ENCODE measurements at regions not wholly inside any gene's neighbourhood (a gene's known extent, or its start where the extent isn't known, plus 50 kb on each side); places are given as distances from the start of the nearest gene placed in this dataset.
A peak's percentile ranks its signal among the peaks of the same experiment; 100 is the strongest.

DNA sequence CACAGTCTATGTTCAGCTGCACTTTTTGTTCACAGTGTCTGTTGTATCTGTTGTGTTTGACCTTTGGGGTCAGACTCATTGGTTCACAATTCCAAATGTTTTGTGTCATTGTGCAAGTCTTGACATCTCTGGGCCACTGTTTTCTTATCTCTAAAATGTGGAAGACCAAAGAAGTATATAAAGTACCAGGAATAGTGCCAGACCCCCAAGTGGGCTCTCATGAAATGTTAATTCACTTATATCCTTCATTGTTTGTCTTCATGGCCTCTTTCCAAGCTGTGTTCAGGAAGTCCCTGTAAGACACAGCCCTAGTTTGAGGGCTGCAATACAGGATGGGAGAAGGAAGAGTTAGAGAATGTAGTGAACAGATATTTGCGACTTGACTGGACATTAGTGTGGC is 468.3 kb upstream of the BOD1L1 start:
- no peak for DNase-seq (ENCODE audit: low read depth in 2 of 2)

GRCh38 chr4:14096396-14096965 is 469.0 kb upstream of the BOD1L1 start:
- no peak for DNase-seq (ENCODE audit: low read depth in 2 of 2)

DNA sequence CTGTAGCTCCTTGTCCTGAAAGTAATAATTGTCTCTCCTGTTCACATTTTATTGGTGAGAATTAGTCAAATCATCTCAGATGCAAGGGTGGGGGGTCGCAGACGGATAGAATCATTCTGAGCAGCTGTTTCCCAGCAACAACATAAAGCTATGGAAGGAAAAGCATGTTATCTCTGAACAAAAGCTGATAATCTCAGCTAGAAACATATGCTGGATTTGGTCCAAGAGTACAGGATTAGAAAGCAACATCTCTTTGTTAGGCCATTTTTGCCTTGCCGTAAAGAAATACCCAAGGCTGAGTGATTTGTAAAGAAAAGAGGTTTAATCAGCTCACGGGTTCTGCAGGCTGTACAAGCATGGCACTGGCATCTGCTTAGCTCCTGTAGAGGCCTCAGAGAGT is 472.8 kb upstream of the BOD1L1 start:
- peak; percentile 7 to 9 for DNase-seq (ENCODE audit: low read depth in 2 of 2)

GRCh38 chr4:14110407-14110806 is 482.9 kb upstream of the BOD1L1 start:
- peak in 1 of 2 donors; percentile 56 for DNase-seq (ENCODE audit: low read depth in 2 of 2)

DNA sequence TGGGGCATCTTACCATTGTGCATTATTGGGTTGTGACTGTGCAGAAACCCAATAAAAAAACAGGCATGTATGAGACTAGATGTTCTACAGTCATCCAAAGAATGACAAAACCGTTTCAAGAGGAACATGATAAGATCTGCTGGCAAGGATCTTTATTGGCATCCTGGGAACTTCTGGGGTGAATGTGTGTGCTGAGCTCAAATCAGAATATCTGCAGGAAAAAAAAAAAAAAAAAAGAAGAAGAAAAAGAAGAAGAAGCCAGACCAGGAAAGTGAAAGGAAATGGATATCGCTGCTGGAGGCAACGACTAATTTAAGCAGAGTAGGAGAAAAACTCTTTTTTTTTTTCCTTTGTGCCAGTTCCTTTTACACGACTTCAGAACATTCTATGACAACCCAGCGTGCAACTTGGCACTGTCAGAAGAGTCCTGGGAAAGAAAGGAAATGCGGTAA is 484.2 kb upstream of the BOD1L1 start:
- DNase-seq (ENCODE audit: low read depth in 2 of 2) = peak in 1 of 2 donors; percentile 59

- DNase-seq (ENCODE audit: low read depth in 2 of 2) = no peak
These were observed 487.6 kb upstream of the BOD1L1 start for GRCh38 chr4:14115106-14115505.

GRCh38 chr4:14117575-14118238 is 490.2 kb upstream of the BOD1L1 start:
- no peak for DNase-seq (ENCODE audit: low read depth in 2 of 2)

DNA sequence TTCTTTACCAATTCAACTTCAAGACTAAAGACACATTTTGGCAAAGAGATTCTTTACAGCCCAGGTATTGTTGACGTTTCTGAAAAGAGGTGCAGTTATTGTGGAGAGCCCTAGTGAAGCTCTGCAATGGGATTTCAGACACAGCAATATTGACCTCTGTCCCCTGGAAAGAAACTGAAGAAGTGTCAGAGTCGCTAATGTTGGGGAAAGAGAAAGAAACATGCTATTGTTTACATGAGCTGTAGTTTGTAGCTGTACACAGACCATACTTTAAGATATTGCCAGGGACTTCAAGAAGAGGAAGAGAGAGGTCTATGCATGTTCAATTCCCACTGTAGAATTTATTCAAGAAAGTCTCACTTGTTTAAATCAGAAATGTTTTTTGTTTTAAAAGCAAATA is 497.3 kb upstream of the BOD1L1 start:
- no peak for DNase-seq (ENCODE audit: low read depth in 2 of 2)

DNA sequence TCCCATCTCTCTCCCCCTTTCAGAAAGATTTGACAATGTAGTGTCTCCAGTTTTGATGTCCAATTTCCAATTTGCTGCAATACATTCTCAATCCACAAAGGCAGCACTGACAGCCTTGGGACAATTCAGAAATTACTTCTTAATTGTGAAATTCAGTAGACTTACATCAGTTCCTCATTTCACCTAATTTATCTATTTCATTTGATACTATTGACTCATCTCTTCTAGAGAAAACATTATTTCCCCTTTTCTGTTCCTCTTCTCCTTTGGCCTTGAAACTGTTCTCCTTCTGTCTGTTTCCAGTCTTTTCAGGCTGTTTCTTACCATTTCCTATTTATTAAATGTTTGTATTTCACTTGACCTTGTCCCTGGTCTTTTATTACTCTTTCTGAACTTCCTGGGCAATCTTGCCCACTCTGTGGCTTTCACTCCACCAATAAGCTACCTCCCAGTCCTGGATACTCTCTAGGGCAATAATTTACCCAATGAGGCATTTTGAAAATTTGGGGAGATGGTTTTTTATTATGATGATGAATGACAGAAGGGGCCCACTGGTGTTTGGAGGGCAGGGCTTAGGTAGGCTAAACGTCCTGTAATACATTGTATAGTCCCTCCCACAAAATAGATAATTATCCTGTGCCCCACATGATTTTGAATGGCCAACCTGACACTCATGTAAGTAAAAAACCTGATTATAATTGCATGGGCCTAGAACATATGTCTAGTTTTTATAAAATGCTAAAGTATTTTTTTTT is 498.0 kb upstream of the BOD1L1 start:
- no peak for DNase-seq (ENCODE audit: low read depth in 2 of 2)

DNA sequence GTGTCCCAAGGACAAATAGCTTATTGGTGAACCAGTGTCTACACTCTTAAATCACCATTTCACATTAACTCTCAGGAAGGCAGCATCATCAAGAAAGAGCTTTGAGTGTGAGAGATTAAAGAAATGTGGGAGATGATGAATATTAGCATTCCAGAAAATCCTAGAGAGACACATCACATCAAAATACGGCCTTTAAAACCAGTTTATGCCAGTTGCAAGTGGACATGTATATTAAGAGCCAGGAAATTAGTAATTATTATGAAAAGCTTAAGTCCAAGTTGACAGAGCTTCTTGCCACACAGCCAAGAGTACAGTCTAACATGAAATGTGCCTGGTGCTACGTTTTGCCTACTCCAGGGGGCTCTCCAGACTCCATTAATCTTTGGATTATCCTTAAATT is 503.0 kb upstream of the BOD1L1 start:
- DNase-seq (ENCODE audit: low read depth in 2 of 2) = no peak

DNA sequence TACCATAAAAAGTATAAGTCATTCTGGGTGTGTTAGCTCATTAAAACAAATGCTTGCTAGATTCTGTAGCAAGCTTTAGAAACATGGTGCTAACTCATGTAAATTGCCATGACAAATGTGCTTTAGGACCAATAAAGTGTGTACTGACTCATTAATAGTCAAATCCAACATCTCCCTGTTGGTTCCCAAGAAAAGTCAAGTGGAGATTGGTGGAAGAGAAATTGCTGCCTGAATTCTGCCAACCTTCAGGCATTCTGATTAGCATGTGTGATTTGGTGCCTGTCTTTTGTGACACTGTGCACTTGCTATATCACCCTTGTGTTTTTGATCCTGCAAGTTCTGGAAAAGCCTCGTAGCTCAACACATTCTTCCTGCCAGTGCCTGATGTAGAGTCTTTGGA is 503.8 kb upstream of the BOD1L1 start:
- no peak for DNase-seq (ENCODE audit: low read depth in 2 of 2)

DNA sequence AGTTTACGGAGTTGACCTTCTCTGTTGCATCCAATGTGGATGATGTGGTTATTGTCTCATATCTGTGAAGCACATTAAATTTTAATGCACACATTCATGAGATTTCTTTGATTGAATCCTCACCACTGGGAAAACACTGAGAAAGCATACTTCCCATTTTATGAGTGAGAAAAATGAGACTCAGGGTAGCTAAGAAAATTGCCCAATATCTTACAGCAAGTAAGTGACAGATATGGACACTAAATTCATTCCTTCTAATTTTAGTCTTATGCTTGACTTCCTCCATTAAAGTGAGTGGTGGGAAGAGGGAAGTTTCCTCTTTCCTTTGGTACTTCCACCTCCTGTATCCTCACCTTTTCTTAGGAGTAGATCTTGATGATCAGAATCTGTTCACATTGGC is 504.8 kb upstream of the BOD1L1 start:
- DNase-seq (ENCODE audit: low read depth in 2 of 2) = no peak

- DNase-seq (ENCODE audit: low read depth in 2 of 2) = no peak
These were observed 510.6 kb upstream of the BOD1L1 start for GRCh38 chr4:14138106-14138505.

- peak in 1 of 2 donors; percentile 6 for DNase-seq (ENCODE audit: low read depth in 2 of 2)
These were observed 516.4 kb upstream of the BOD1L1 start for GRCh38 chr4:14143892-14144291.

GRCh38 chr4:14149176-14150053 is 521.9 kb upstream of the BOD1L1 start:
- DNase-seq (ENCODE audit: low read depth in 2 of 2) = no peak

DNA sequence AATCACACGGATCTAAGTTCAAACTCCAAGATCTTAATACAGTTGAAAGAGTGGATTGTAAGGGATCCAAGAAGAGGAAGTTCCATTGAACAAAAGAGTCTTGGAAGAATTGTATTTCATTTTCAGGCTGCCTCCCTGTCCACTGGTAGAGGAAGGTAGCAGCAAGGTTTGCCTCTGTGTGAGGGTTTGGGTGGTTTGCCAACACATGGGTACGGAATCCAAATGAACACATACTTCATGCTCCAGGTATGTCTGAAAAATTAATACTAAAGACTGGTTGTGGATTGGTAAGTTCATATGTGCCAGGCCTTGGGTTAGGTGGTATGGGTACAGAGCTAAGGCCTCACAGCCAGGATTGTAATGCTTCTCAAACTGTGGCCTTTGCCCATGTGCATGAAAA is 523.6 kb upstream of the BOD1L1 start:
- DNase-seq (ENCODE audit: low read depth in 2 of 2) = no peak

GRCh38 chr4:14152834-14153519 is 525.5 kb upstream of the BOD1L1 start:
- DNase-seq (ENCODE audit: low read depth in 2 of 2) = no peak

GRCh38 chr4:14155803-14156202 is 528.3 kb upstream of the BOD1L1 start:
- no peak for DNase-seq (ENCODE audit: low read depth in 2 of 2)

DNA sequence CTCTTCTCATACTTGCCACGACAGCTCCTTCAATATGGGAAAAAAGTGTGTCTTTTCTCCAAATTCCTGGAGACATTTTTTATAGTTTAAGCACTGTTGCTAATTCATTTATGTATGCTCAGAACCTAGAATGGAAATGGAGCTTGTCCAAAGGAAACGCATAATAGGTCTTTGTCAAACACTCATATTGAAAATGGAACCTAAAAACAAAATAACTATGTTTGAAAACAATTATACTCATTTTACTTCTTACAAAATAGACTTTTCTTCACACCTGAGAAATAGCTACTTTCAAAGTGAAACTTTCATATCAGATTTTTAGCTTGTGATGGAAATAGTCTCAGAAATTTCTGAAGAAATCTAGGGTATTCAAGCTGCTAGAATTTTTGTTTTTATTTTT is 529.7 kb upstream of the BOD1L1 start:
- DNase-seq (ENCODE audit: low read depth in 2 of 2) = no peak

DNA sequence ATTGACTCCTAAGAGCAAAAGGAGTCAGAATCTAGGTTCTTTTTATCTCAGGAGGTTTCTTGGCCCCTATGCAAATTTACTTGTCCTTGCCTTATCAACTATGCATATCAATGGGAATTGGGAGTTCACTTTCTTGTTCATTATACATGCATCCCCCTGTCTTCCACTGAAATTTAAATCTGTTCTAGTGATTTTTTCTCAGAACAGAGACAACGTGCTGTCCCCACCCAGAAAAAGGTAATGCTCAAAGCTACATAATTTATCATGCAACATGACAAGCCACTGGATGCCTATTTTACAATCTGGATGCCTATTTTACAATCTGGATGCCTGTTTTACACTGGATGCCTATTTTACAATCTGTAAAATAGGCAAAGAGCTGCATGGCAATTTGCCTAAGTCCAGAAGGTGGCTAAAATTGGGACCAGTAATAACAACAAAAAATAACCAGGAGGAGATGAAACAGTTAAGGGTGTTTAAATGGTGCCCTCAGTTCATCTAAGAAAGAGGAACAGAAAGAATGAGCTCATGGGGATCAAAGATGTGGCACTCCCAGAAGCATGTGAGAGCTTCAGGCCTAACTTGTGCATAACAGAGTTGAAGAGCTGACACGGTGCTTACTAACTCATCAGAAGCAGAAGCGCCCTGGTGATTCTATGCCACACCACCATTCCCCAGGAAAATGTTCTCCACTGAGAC is 537.8 kb upstream of the BOD1L1 start:
- no peak for DNase-seq (ENCODE audit: low read depth in 2 of 2)

Measured in lung microvascular endothelial cell (primary cell).